ENCODE measurements at regions not wholly inside any gene's neighbourhood (a gene's known extent, or its start where the extent isn't known, plus 50 kb on each side); places are given as distances from the start of the nearest gene placed in this dataset.

GRCh38 chr22:48478529-48479265 lies 1349.0 kb downstream of the BRD1 start:
- no peak for DNase-seq (ENCODE audit: low spot score)

- DNase-seq (ENCODE audit: low spot score) = no peak
Measured at GRCh38 chr22:48478124-48478523, 1349.5 kb downstream of the BRD1 start.

- DNase-seq (ENCODE audit: low spot score) = no peak
Measured at GRCh38 chr22:48477031-48477721, 1350.5 kb downstream of the BRD1 start.

GRCh38 chr22:48476577-48476976 lies 1351.1 kb downstream of the BRD1 start:
- DNase-seq (ENCODE audit: low spot score) = no peak

GRCh38 chr22:48475661-48476345 lies 1351.9 kb downstream of the BRD1 start:
- no peak for DNase-seq (ENCODE audit: low spot score)

- DNase-seq (ENCODE audit: low spot score) = no peak
Measured at GRCh38 chr22:48474881-48475280, 1352.8 kb downstream of the BRD1 start.

GRCh38 chr22:48473202-48473601 lies 1354.5 kb downstream of the BRD1 start:
- no peak for DNase-seq (ENCODE audit: low spot score)

- no peak for DNase-seq (ENCODE audit: low spot score)
Measured at GRCh38 chr22:48464246-48464645, 1363.4 kb downstream of the BRD1 start.

GRCh38 chr22:48459859-48460823 lies 1367.5 kb downstream of the BRD1 start:
- DNase-seq (ENCODE audit: low spot score) = no peak

GRCh38 chr22:48459259-48459658 lies 1368.4 kb downstream of the BRD1 start:
- DNase-seq (ENCODE audit: low spot score) = no peak

GRCh38 chr22:48456449-48456848 lies 1371.2 kb downstream of the BRD1 start:
- peak; percentile 20 for DNase-seq (ENCODE audit: low spot score)

- DNase-seq (ENCODE audit: low spot score) = no peak
Measured at GRCh38 chr22:48453751-48454485, 1373.8 kb downstream of the BRD1 start.

- no peak for DNase-seq (ENCODE audit: low spot score)
Measured at GRCh38 chr22:48453171-48453570, 1374.5 kb downstream of the BRD1 start.

- no peak for DNase-seq (ENCODE audit: low spot score)
Measured at GRCh38 chr22:48452766-48453165, 1374.9 kb downstream of the BRD1 start.

GRCh38 chr22:48451891-48452290 lies 1375.8 kb downstream of the BRD1 start:
- DNase-seq (ENCODE audit: low spot score) = no peak

GRCh38 chr22:48450188-48450825 lies 1377.4 kb downstream of the BRD1 start:
- DNase-seq (ENCODE audit: low spot score) = no peak

GRCh38 chr22:48449466-48450187 lies 1378.0 kb downstream of the BRD1 start:
- no peak for DNase-seq (ENCODE audit: low spot score)

GRCh38 chr22:48448821-48449220 lies 1378.9 kb downstream of the BRD1 start:
- DNase-seq (ENCODE audit: low spot score) = no peak

GRCh38 chr22:48445113-48445827 lies 1382.4 kb downstream of the BRD1 start:
- DNase-seq (ENCODE audit: low spot score) = peak; percentile 53

All from AG08395 (cell line).